Fibroblast of skin of abdomen (primary cell): ENCODE measurements at regions not wholly inside any gene's neighbourhood (a gene's known extent, or its start where the extent isn't known, plus 50 kb on each side); places are given as distances from the start of the nearest gene placed in this dataset.

Source experiments
- DNase-seq: peaks from one replicate; pipeline ENCODE4 v3.0.0-alpha.2; 2013

- DNase-seq = peak; percentile 86
These were observed 53.7 kb upstream of the ARL4C start for GRCh38 chr2:234550511-234551107.

- DNase-seq = peak; percentile 18
These were observed 53.2 kb upstream of the ARL4C start for GRCh38 chr2:234550056-234550455.

- peak; percentile 64 for DNase-seq
These were observed 52.0 kb upstream of the ARL4C start for GRCh38 chr2:234548695-234549420.

GRCh38 chr2:234546770-234547169 lies 49.9 kb upstream of the ARL4C start:
- no peak for DNase-seq
